ENCODE measurements at regions not wholly inside any gene's neighbourhood (a gene's known extent, or its start where the extent isn't known, plus 50 kb on each side); places are given as distances from the start of the nearest gene placed in this dataset.

GRCh38 chr3:124131158-124131557 lies 139.2 kb upstream of the ROPN1 start:
- Histone ChIP-seq H3K36me3 (no peaks in the 10 kb centered on the region), H3K9me3 (no peaks in the 10 kb centered on the region), H3K27ac (no peak overlapping the region), H3K4me1 (no peaks in the 10 kb centered on the region), H3K27me3 (no peaks in the 10 kb centered on the region), H3K4me3 (no peak overlapping the region)
- TF ChIP-seq CTCF (IDR thresholded peaks at IDR 0.05) (no peak), POLR2A (IDR thresholded peaks at IDR 0.05) (no peak), POLR2AphosphoS5 (IDR thresholded peaks at IDR 0.05) (no peak)
- intact Hi-C loops (cut with DNase I; ENCODE audit: low total_unique reads): no loop called here
- DNase-seq (ENCODE audit: low spot score in 2 of 2): no peak

- no peaks in the 10 kb centered on the region for H3K4me1 ChIP-seq
- no peaks in the 10 kb centered on the region for H3K9me3 ChIP-seq
- H3K4me3 ChIP-seq: no peak overlapping the region
- no peak overlapping the region for H3K27ac ChIP-seq
- no peaks in the 10 kb centered on the region for H3K27me3 ChIP-seq
- TF ChIP-seq CTCF (IDR thresholded peaks at IDR 0.05): no peak
- TF ChIP-seq POLR2AphosphoS5 (IDR thresholded peaks at IDR 0.05): no peak
- intact Hi-C loops (cut with DNase I; ENCODE audit: low total_unique reads): no loop called here
- DNase-seq (ENCODE audit: low spot score in 2 of 2): no peak
- H3K36me3 ChIP-seq: no peaks in the 10 kb centered on the region
Observed at GRCh38 chr3:124131580-124131979, 139.7 kb upstream of the ROPN1 start.

DNA sequence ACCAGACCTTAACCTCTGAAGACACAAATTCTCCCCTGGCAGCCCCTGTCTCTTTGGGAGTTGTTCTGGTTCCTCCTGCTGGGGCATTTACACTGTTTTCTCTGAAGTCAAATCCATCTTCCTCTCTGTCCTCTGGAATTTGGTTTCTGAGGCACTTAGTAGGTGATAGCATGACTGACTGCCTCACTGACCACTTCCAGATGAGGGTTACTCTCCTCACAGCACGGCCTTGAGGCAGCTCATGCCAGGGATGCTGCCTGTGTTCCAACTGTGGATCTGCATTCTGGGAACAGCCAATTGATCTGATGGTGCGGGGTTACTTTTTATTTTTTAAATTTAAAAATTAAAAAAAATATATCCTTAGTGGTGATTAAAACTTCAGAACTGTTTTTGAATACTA lies 140.9 kb upstream of the ROPN1 start:
- H3K4me3 ChIP-seq: no peak overlapping the region
- intact Hi-C loops (cut with DNase I; ENCODE audit: low total_unique reads): no loop called here
- TF ChIP-seq POLR2AphosphoS5 (IDR thresholded peaks at IDR 0.05) (no peak), POLR2A (IDR thresholded peaks at IDR 0.05) (no peak), CTCF (IDR thresholded peaks at IDR 0.05) (no peak)
- H3K27me3 ChIP-seq: no peaks in the 10 kb centered on the region
- H3K27ac ChIP-seq: no peak overlapping the region
- no peaks in the 10 kb centered on the region for H3K9me3 ChIP-seq
- no peak for DNase-seq (ENCODE audit: low spot score in 2 of 2)
- no peaks in the 10 kb centered on the region for H3K4me1 ChIP-seq
- H3K36me3 ChIP-seq: no peaks in the 10 kb centered on the region

DNA sequence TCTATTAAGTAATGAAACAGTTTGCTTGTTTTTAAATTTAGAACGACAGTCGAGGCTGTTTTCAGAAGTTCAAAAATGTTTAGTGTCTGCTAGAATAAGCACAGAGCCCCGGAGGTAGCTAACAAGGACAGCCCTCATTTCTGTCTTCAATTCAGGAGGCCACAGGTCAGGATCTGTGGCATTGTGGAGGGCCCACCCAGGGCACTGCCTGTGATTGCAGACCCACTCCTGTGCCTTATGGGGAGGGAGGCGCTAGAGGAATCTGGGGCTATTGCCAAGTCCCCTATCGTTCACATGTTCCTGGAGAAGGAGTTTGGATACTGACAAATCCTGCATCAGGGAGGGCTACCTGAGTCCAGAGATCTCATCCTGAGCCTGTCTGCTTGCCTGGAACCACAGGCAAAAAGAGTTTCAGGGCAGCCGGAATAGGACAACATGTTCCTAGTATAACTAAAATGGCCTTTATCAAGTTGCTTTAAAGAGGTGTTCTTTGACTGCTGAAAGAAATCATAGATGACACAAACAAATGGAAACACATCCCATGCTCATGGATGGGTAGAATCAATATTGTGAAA lies 141.5 kb upstream of the ROPN1 start:
- TF ChIP-seq CTCF (IDR thresholded peaks at IDR 0.05) (no peak), POLR2A (IDR thresholded peaks at IDR 0.05) (no peak), POLR2AphosphoS5 (IDR thresholded peaks at IDR 0.05) (no peak)
- H3K27me3 ChIP-seq: no peaks in the 10 kb centered on the region

GRCh38 chr3:124137216-124137615 lies 145.3 kb upstream of the ROPN1 start:
- no peaks in the 10 kb centered on the region for H3K9me3 ChIP-seq
- H3K27me3 ChIP-seq: no peaks in the 10 kb centered on the region
- no peaks in the 10 kb centered on the region for H3K36me3 ChIP-seq
- intact Hi-C loops (cut with DNase I; ENCODE audit: low total_unique reads): no loop called here
- TF ChIP-seq POLR2AphosphoS5 (IDR thresholded peaks at IDR 0.05): no peak
- no peak for TF ChIP-seq CTCF (IDR thresholded peaks at IDR 0.05)
- TF ChIP-seq POLR2A (IDR thresholded peaks at IDR 0.05): no peak
- no peak overlapping the region for H3K27ac ChIP-seq
- H3K4me1 ChIP-seq: no peaks in the 10 kb centered on the region
- H3K4me3 ChIP-seq: no peak overlapping the region
- DNase-seq (ENCODE audit: low spot score in 2 of 2): no peak

More for the DNA sequence above, 141.5 kb upstream of the ROPN1 start:
- intact Hi-C loops (cut with DNase I; ENCODE audit: low total_unique reads): no loop called here
- Histone ChIP-seq H3K4me1 (no peaks in the 10 kb centered on the region), H3K36me3 (no peaks in the 10 kb centered on the region), H3K27ac (no peak overlapping the region), H3K9me3 (no peaks in the 10 kb centered on the region), H3K4me3 (no peak overlapping the region)
- no peak for DNase-seq (ENCODE audit: low spot score in 2 of 2)
